Spinal cord (tissue), 9 donors: ENCODE measurements at regions not wholly inside any gene's neighbourhood (a gene's known extent, or its start where the extent isn't known, plus 50 kb on each side); places are given as distances from the start of the nearest gene placed in this dataset.

Experiments used
- DNase-seq, 6 donors: peaks; one replicate each; pipeline versions ENCODE4 v3.0.0 to v3.0.0-alpha.2; 2013 to 2015; ENCODE audit warnings: low spot score in 6 of 6, low read depth in 4 of 6
- H3K27ac ChIP-seq: one replicate; pipeline ENCODE4 v1.5.1; 2013; ENCODE audit warnings: low read depth, low read length, control low read depth
- H3K27me3 ChIP-seq: one replicate; pipeline ENCODE4 v1.6.1; 2013; ENCODE audit warnings: low read length; ENCODE audit not compliant: control insufficient read depth, insufficient read depth
- H3K36me3 ChIP-seq: one replicate; pipeline ENCODE4 v1.6.1; 2013; ENCODE audit warnings: low read length; ENCODE audit not compliant: control insufficient read depth, insufficient read depth
- H3K4me1 ChIP-seq: one replicate; pipeline ENCODE4 v1.6.1; 2013; ENCODE audit warnings: low read length; ENCODE audit not compliant: control insufficient read depth, insufficient read depth
- H3K4me3 ChIP-seq: one replicate; pipeline ENCODE4 v1.5.1; 2013; ENCODE audit warnings: low read depth, low read length, control low read depth
- H3K9me3 ChIP-seq: one replicate; pipeline ENCODE4 v1.6.1; 2013; ENCODE audit warnings: low read length; ENCODE audit not compliant: control insufficient read depth, insufficient read depth
- WGBS: methylation state at CpG from one replicate; pipeline ENCODE4 v1.1.5; 2013; ENCODE audit warnings: missing lambda C conversion rate; ENCODE audit not compliant: insufficient coverage; 5-methylcytosine and 5-hydroxymethylcytosine counted together
- donor health status: healthy.

DNA sequence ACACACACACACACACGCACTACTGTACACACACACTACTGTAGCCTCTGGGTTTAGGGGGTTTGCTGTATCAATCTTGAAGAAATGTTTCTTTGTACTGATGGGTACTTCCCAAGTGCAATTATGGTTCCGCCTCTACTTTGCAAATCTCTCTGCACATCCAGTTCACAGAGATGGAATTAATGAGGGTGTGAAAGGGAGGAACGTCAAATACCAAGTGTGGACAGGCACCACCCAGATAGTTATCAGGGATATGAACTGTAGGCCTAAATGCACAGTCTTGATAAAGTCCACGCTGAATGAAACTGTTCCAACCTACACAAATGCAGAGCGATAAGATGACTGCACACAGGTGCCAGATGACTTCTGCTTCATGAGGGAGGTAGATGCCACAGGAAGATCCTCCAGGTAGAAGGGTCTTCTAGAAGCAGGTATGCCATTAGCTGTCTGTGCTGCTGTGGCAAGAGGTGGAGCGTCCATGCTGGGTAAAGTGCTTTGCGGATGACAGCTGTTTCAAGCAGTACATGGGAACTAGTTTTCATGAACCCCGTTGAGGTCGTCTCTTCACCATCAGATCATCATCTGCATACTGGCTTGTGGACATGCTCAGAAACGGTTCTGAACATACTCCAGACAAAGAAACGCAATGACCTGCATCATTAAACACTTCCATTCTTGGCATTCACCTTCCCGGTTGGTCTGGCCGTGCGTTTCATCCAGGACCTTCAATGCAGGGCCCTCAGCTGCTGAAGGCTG is 314.3 kb upstream of the RTL1 start:
- no peak for DNase-seq
- no peak overlapping the region for H3K27ac ChIP-seq
- H3K4me1 ChIP-seq: peaks cover 8% of the 10 kb centered on the region
- 90% methylated on average over 10 of the region's 14 CpGs for WGBS
- no peaks in the 10 kb centered on the region for H3K27me3 ChIP-seq
- H3K9me3 ChIP-seq: no peaks in the 10 kb centered on the region
- H3K36me3 ChIP-seq: no peaks in the 10 kb centered on the region
- no peak overlapping the region for H3K4me3 ChIP-seq

DNA sequence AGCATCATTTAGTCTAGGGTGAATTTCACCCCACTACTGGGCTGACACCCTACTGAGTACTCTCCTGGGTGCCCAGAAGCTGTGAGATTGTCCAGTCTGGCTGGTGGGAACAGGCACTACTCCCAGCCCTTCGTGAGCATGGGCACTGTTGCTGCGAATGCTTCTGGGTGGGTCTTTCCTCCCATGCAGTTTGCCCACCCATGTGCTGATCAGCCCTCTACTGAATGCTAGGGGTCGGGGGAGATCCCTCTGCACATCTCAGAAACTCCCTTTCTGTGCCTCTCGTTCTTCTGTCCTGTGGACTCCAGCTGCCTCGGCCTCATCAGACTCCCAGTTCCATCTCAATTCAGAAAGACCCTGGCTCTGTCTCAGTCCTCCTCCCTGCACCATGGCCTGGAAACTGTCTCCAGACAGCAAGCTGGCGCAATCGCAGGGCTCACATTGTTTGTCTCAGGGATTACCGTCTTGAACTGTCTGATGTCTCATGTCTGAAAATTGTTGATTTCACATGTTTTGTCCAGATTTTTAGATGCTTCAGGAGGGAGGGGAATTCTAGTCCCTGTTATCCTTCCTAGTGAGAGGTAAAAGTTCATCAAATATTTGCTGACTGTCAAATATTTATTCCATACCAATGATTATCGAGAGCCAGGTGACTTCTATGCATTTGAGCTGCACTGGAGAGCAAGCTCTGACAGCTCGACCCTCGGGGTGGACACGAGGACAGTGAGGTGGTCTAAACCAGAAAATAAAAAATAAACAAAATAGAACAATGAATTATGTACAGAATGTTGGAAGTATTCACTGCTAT is 316.6 kb upstream of the RTL1 start:
- H3K36me3 ChIP-seq: no peaks in the 10 kb centered on the region
- DNase-seq: no peak

DNA sequence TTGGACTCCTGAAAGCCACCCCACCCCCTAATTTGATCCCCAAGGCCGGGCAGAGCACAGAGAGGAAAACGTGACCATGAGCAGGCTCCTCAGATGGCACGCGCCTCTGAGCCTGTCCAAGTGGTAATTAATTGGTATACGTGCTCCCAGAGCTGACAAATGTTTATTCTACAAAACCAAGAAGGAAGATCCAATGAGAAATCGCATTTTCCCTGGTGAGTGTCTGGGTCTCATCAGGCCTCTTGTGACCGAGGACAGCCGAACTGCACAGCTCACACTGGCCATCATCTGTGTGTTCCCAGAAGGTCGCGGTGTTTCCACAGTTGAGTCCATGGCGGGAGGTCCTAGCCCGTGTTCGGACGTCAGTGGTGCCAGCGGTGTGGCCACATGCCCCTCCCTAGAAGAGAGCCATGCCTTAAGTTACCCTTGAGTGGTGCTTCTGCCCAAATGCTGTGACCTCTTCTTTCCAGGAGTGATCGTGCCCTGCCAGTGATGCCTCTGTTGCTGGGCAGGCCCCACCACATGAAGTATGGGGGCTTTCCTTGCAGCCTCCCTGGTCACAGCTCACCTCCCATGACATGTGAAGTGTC is 317.5 kb upstream of the RTL1 start:
- peaks cover 4% of the 10 kb centered on the region for H3K36me3 ChIP-seq
- DNase-seq: no peak
- 96% methylated on average over 15 of the region's 16 CpGs for WGBS
- no peaks in the 10 kb centered on the region for H3K9me3 ChIP-seq
- H3K4me1 ChIP-seq: peaks cover 37% of the 10 kb centered on the region
- H3K4me3 ChIP-seq: no peak overlapping the region
- no peaks in the 10 kb centered on the region for H3K27me3 ChIP-seq
- H3K27ac ChIP-seq: no peak overlapping the region

More for the DNA sequence above, 316.6 kb upstream of the RTL1 start:
- Histone ChIP-seq H3K9me3 (no peaks in the 10 kb centered on the region), H3K27me3 (no peaks in the 10 kb centered on the region), H3K4me1 (peaks cover 31% of the 10 kb centered on the region), H3K27ac (no peak overlapping the region), H3K4me3 (no peak overlapping the region)
- WGBS: 81% methylated on average over 7 of the region's 12 CpGs

DNA sequence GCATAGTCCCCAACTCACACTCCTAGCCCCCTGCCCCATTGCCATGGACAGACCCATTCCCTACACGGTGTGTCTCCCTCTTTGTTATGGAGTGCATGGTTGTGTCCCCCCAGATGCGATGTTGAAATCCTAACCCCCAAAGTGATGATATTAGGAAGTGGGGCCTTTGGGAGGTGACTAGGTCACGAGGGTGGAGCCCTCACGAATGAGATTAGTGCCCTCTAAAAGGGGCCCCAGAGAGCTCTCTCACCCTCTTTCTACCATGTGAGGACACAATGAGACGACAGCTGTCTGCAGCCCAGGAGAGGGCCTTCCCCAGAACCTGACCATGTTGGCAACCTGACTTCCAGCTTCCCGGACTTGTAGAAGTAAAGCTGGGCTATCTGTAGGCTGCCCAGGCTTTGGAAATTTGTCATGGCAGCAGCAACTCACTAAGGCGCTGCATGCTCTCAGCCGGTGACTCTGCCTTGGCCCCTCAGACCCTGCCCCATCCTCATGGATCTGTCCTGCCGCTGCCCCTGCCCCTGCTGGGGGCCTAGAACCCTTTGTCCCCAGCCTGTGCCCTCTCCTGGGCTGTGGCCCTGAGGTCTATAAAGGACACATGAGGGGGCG is 318.1 kb upstream of the RTL1 start:
- DNase-seq: no peak
- Histone ChIP-seq H3K36me3 (peaks cover 4% of the 10 kb centered on the region), H3K9me3 (no peaks in the 10 kb centered on the region), H3K27ac (no peak overlapping the region), H3K4me3 (no peak overlapping the region), H3K27me3 (no peaks in the 10 kb centered on the region), H3K4me1 (peaks cover 43% of the 10 kb centered on the region)
- 77% methylated on average over 6 of the region's 10 CpGs for WGBS

DNA sequence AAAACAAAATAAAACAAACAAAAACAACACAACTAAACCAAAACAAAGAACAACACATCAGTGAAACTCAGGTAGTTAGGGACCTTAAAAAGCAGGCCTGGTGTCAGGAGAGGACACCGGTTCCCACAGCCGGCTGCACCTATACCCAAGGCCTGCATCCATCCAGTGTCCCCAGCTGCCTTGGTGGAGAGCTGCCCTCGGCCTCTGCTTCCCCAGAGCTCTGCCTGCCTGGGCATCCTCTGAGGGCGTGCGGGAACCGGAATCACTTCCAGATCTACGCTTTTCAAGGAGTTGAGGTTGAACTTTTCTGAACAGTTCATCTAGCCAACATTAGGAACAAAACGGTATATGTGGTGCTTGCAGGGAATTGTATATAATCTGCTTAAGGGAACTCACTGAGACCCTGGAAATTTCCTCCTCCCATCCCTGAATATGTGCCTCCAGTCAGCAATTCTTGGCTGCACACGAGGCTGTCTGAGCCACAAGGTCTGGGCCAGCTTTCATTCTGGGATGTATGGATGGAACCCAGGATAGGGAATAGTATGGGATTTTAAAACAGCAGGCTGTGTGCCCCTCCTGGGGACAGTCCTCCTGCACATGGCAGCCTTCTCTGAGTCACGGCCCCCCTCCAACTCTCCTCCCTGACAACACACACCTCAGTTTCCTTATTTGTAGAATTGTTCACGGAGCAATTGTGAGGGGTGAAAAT is 319.0 kb upstream of the RTL1 start:
- Histone ChIP-seq H3K27me3 (no peaks in the 10 kb centered on the region), H3K4me3 (no peak overlapping the region), H3K36me3 (peaks cover 4% of the 10 kb centered on the region), H3K9me3 (no peaks in the 10 kb centered on the region), H3K4me1 (peaks cover 46% of the 10 kb centered on the region), H3K27ac (peak overlapping the region; percentile 40)
- 72% methylated on average over 3 of the region's 11 CpGs for WGBS
- peak in 1 of 6 donors; percentile 44 for DNase-seq

GRCh38 chr14:101223127-101223526 is 319.6 kb upstream of the RTL1 start:
- DNase-seq: peak in 5 of 6 donors; percentile 42 to 90 (median 56)
- 43% methylated on average over 5 of the region's 6 CpGs for whole genome bisulfite sequencing
- Histone ChIP-seq H3K36me3 (peaks cover 4% of the 10 kb centered on the region), H3K4me1 (peaks cover 46% of the 10 kb centered on the region), H3K4me3 (no peak overlapping the region), H3K9me3 (no peaks in the 10 kb centered on the region), H3K27me3 (no peaks in the 10 kb centered on the region), H3K27ac (peak overlapping the region; percentile 40)

GRCh38 chr14:101223561-101224162 is 320.1 kb upstream of the RTL1 start:
- WGBS: 53% methylated on average over 9 of the region's 10 CpGs
- H3K36me3 ChIP-seq: peaks cover 4% of the 10 kb centered on the region
- H3K4me1 ChIP-seq: peaks cover 46% of the 10 kb centered on the region
- no peaks in the 10 kb centered on the region for H3K27me3 ChIP-seq
- no peaks in the 10 kb centered on the region for H3K9me3 ChIP-seq
- H3K27ac ChIP-seq: peak overlapping the region; percentile 33
- H3K4me3 ChIP-seq: no peak overlapping the region
- DNase-seq: no peak

DNA sequence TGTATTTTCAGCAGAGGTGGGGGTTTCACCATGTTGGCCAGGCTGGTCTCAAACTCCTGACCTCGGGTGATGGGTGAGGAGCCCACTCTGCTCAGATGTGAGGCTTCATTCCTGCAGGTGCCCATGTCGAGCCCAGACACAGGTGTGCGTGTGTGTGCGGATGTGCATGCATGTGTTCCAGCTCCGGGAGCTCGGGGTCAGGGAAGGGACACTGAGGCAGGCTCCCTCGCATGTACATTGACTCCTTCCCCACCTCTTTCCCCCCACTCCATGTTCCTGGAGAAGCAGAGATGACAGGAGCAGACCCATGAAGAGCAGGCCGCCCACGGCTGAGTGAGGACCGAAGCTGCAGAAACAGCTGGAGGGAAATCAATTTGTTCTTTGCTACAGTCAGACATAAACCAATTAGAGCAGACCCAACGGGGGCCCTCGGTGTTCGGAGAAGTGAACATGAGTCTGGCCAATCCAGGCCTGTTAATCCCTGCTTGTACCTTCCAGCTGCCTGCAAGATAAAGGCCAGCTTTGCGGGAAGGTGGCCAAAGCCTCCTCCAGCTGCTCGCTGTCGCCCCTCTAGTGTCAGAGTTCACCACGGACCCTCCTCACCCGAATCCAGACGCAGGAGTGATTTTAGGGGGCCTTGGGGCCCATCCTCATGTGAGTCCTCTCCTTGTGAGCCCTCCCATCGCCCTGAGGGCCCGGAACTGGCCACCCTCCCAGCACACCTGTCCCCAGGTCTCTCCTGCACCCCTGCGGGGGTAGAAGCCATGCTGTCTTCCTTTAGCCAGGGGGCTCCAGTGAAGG is 321.0 kb upstream of the RTL1 start:
- H3K27me3 ChIP-seq: no peaks in the 10 kb centered on the region
- no peaks in the 10 kb centered on the region for H3K9me3 ChIP-seq
- WGBS: 63% methylated on average over 21 of the region's 22 CpGs
- peaks cover 46% of the 10 kb centered on the region for H3K4me1 ChIP-seq
- peaks cover 7% of the 10 kb centered on the region for H3K36me3 ChIP-seq
- DNase-seq: peak in 1 of 6 donors; percentile 83
- H3K27ac ChIP-seq: no peak overlapping the region
- H3K4me3 ChIP-seq: no peak overlapping the region
